RPMI8226 (cell line): ENCODE measurements at regions not wholly inside any gene's neighbourhood (a gene's known extent, or its start where the extent isn't known, plus 50 kb on each side); places are given as distances from the start of the nearest gene placed in this dataset.
"Not testable (repeated sequence)": the region's sequence is repeated elsewhere in the genome, so short reads cannot be mapped to it uniquely, and the experiment has no call there.

Experiments used
- DNase-seq: peaks from one replicate; pipeline ENCODE4 v3.0.0-alpha.2; 2015

DNA sequence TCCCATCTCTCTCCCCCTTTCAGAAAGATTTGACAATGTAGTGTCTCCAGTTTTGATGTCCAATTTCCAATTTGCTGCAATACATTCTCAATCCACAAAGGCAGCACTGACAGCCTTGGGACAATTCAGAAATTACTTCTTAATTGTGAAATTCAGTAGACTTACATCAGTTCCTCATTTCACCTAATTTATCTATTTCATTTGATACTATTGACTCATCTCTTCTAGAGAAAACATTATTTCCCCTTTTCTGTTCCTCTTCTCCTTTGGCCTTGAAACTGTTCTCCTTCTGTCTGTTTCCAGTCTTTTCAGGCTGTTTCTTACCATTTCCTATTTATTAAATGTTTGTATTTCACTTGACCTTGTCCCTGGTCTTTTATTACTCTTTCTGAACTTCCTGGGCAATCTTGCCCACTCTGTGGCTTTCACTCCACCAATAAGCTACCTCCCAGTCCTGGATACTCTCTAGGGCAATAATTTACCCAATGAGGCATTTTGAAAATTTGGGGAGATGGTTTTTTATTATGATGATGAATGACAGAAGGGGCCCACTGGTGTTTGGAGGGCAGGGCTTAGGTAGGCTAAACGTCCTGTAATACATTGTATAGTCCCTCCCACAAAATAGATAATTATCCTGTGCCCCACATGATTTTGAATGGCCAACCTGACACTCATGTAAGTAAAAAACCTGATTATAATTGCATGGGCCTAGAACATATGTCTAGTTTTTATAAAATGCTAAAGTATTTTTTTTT, 498.0 kb upstream of the BOD1L1 start:
- no peak for DNase-seq

- no peak for DNase-seq
Measured at GRCh38 chr4:14130551-14130950, 503.0 kb upstream of the BOD1L1 start.

DNA sequence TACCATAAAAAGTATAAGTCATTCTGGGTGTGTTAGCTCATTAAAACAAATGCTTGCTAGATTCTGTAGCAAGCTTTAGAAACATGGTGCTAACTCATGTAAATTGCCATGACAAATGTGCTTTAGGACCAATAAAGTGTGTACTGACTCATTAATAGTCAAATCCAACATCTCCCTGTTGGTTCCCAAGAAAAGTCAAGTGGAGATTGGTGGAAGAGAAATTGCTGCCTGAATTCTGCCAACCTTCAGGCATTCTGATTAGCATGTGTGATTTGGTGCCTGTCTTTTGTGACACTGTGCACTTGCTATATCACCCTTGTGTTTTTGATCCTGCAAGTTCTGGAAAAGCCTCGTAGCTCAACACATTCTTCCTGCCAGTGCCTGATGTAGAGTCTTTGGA, 503.8 kb upstream of the BOD1L1 start:
- no peak for DNase-seq

DNA sequence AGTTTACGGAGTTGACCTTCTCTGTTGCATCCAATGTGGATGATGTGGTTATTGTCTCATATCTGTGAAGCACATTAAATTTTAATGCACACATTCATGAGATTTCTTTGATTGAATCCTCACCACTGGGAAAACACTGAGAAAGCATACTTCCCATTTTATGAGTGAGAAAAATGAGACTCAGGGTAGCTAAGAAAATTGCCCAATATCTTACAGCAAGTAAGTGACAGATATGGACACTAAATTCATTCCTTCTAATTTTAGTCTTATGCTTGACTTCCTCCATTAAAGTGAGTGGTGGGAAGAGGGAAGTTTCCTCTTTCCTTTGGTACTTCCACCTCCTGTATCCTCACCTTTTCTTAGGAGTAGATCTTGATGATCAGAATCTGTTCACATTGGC, 504.8 kb upstream of the BOD1L1 start:
- DNase-seq, result no peak

DNA sequence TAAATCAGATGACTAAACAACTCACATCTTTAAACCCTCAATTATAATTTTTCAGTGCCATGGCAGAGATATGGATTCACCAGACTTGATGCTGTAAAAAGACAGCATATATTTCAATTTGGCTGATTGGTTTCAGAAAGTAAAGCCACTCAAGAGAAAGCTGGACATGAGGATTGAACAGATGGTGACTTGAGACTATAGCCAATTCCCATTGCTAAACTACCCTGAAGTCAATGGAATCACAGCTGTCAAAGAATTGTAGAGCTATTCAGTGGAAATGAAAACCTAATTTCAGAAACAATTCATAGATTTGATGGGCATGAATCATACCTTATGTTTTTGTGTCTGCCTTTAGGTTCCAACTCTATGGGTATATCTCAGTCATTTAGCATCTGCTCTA, 510.6 kb upstream of the BOD1L1 start:
- DNase-seq, result no peak

DNA sequence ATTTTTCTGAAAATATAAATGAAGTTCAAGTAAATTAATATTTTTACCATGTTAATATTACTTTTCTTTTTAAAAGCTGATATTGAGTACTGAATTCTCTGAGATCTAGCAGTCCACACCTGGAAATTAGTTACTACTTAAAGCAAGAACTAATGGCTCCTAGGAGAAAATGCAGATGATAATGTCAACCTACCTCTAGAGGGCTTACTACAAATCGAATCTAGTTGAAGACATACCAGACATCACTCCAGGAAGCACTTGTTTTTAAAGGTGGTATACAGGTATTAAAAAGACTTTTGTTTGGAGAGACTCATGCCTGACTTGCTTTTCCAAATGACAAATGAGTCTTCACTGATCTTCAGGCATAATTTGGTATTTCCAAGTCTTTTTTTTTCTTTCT, 516.4 kb upstream of the BOD1L1 start:
- no peak for DNase-seq

GRCh38 chr4:14149176-14150053, 521.9 kb upstream of the BOD1L1 start:
- DNase-seq, result no peak

- DNase-seq, result no peak
Measured at GRCh38 chr4:14151101-14151500, 523.6 kb upstream of the BOD1L1 start.

GRCh38 chr4:14152834-14153519, 525.5 kb upstream of the BOD1L1 start:
- no peak for DNase-seq

- no peak for DNase-seq
Measured at GRCh38 chr4:14155803-14156202, 528.3 kb upstream of the BOD1L1 start.

- no peak for DNase-seq
Measured at GRCh38 chr4:14157262-14157661, 529.7 kb upstream of the BOD1L1 start.

GRCh38 chr4:14165222-14165920, 537.8 kb upstream of the BOD1L1 start:
- DNase-seq, result no peak

GRCh38 chr4:14167876-14168510, 540.5 kb upstream of the BOD1L1 start:
- no peak for DNase-seq

DNA sequence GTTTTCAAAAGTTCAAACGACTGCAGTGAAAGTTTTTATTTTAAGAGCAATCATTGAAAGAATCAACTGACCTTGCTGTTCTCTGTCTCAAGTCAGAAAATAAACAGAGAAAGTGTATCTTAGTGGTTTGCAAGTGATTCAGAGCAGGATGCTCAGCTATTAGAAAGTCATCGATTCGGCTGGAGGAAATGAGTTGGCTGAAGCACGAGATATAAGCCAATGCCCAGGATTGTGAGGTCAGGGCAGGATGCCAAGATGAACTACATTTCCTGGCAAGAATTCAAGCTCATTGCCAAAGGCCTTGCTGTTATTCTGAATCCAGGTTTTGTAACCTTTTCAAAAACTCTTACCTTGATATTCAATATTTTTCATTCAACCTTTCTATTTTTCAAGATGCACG, 541.4 kb upstream of the BOD1L1 start:
- DNase-seq, result peak; percentile 8

DNA sequence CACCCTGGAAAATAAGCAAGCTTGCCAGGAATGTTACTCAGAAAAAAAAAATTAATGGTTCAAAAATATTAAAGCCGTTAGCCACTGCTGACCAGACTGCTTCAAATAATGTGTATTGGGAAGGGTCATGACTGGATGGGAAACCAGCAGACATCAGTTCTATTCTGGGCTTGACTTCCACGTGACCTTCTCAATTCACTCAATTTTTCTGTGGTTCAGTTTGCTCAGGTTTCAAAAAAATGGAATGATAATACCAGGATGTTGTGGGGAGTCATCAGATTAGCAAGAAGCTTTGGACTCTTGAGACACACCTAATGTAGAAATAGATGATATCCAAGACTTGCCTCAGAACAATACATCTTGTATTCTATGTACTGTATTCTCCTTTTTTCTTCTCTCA, 541.9 kb upstream of the BOD1L1 start:
- DNase-seq, result no peak

- not testable (repeated sequence) for DNase-seq
Measured at GRCh38 chr4:14169940-14170339, 542.4 kb upstream of the BOD1L1 start.

DNA sequence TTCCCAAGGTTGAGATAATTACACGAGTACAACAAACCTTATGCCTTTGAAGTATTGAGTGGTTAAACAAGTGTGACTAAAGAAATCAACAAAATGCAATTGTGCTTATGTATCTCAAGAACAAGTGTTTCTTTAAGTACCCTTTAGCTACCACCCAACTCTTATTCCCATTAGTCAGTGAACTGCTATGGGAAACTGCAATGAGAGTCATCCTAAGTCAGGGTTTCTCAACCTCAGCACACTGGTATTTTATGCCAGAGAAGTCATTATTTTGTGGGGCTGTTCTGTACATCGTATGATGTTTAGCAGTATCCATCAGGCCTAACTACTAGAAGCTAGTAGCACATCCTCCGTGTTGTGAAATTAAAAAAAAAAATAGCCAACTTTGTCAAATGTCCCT, 549.1 kb upstream of the BOD1L1 start:
- no peak for DNase-seq

GRCh38 chr4:14177987-14178386, 550.5 kb upstream of the BOD1L1 start:
- no peak for DNase-seq

- DNase-seq, result no peak
Measured at GRCh38 chr4:14178421-14178820, 550.9 kb upstream of the BOD1L1 start.

GRCh38 chr4:14180166-14180565, 552.6 kb upstream of the BOD1L1 start:
- no peak for DNase-seq

DNA sequence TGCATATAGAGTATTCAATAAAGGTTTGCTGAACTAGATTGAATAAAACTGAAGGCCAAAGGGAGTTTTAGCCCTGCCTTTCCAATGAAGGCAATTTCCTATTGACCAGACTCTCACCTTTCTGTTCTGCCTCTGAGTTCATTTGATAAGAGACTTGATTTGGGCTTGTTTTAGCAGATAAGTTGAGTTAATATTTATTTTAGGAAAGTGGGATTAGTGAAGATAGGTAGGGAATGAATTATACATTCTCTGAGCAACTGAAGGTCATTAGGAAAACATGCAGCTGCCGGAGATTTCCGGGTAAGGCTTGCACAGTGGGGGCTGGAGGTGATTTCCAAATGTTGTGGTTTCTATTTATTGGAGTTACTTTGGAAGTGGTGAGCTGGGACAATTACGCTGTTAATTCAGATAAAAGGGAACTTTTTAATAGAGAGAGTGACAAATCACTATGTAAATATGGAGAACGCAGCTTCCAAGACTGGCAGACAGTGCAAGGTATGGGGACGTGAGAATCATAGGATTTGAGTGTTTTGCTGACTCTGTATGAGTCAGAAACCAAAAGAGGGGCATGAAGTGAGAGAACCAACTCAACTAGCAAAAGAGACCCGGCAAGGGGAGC, 553.6 kb upstream of the BOD1L1 start:
- no peak for DNase-seq

DNA sequence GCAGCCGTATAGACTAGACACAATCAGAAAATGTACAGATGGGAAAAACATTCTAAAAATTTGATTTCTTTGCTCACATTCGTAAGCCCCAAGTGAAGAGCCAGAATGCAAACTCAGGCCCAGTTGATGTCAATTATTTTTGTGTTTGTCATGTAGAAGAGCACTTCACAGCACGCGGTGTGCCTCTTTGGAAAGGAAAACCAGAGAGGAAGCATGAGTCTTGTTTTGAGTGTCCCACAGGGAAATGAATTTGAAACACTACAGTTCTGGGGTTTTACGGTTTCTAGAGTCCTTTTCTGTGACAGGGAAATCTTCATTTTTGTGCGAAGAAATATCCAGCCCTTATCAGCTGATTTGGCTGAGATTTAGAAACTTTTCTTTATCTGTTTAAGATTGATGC, 554.6 kb upstream of the BOD1L1 start:
- DNase-seq, result no peak
